ENCODE measurements at regions not wholly inside any gene's neighbourhood (a gene's known extent, or its start where the extent isn't known, plus 50 kb on each side); places are given as distances from the start of the nearest gene placed in this dataset.

GRCh38 chr14:66420251-66421006 lies 65.7 kb upstream of the CCDC196 start:
- no peak for TF ChIP-seq POLR2A (IDR thresholded peaks at IDR 0.05)
- TF ChIP-seq, protein P1, sequence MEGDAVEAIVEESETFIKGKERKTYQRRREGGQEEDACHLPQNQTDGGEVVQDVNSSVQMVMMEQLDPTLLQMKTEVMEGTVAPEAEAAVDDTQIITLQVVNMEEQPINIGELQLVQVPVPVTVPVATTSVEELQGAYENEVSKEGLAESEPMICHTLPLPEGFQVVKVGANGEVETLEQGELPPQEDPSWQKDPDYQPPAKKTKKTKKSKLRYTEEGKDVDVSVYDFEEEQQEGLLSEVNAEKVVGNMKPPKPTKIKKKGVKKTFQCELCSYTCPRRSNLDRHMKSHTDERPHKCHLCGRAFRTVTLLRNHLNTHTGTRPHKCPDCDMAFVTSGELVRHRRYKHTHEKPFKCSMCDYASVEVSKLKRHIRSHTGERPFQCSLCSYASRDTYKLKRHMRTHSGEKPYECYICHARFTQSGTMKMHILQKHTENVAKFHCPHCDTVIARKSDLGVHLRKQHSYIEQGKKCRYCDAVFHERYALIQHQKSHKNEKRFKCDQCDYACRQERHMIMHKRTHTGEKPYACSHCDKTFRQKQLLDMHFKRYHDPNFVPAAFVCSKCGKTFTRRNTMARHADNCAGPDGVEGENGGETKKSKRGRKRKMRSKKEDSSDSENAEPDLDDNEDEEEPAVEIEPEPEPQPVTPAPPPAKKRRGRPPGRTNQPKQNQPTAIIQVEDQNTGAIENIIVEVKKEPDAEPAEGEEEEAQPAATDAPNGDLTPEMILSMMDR (IDR thresholded peaks at IDR 0.05), result no peak
